SK-N-DZ (cell line): ENCODE measurements at regions not wholly inside any gene's neighbourhood (a gene's known extent, or its start where the extent isn't known, plus 50 kb on each side); places are given as distances from the start of the nearest gene placed in this dataset.

ENCODE experiments used
- small RNA-seq, 2 experiments: library from RNA; depleted of rRNA; stranded (forward); fragments of <200 nt; gene quantifications; one replicate each; pipeline ENCODE3, GENCODE V24; 2014

Small RNA genes in the stretch of these regions (small RNA-seq; reads per million reads assigned to genes)
- gene AL389895.1, result 0 reads per million in 2 experiments
